ENCODE measurements at regions not wholly inside any gene's neighbourhood (a gene's known extent, or its start where the extent isn't known, plus 50 kb on each side); places are given as distances from the start of the nearest gene placed in this dataset.
"Not testable (repeated sequence)": the region's sequence is repeated elsewhere in the genome, so short reads cannot be mapped to it uniquely, and the experiment has no call there.

- TF ChIP-seq, protein P1, sequence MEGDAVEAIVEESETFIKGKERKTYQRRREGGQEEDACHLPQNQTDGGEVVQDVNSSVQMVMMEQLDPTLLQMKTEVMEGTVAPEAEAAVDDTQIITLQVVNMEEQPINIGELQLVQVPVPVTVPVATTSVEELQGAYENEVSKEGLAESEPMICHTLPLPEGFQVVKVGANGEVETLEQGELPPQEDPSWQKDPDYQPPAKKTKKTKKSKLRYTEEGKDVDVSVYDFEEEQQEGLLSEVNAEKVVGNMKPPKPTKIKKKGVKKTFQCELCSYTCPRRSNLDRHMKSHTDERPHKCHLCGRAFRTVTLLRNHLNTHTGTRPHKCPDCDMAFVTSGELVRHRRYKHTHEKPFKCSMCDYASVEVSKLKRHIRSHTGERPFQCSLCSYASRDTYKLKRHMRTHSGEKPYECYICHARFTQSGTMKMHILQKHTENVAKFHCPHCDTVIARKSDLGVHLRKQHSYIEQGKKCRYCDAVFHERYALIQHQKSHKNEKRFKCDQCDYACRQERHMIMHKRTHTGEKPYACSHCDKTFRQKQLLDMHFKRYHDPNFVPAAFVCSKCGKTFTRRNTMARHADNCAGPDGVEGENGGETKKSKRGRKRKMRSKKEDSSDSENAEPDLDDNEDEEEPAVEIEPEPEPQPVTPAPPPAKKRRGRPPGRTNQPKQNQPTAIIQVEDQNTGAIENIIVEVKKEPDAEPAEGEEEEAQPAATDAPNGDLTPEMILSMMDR (IDR thresholded peaks at IDR 0.05 in 2 of 3, conservative IDR thresholded peaks at IDR 0.05 in 1 of 3; ENCODE audit: borderline replicate concordance in 1 of 3, insufficient read depth in 1 of 3, low read depth in 2 of 3, low read length in 2 of 3), result 0 out of 6 replicates have a peak, but pooled peaks of 1 of the 3 experiments have one; percentile 22
- not testable (repeated sequence) for TF ChIP-seq POLR2A (IDR thresholded peaks at IDR 0.05; ENCODE audit: borderline replicate concordance, extremely low read depth, insufficient read depth, insufficient read length); ZFX (IDR thresholded peaks at IDR 0.05); CEBPB (IDR thresholded peaks at IDR 0.05; ENCODE audit: low read depth); EZH2 (IDR thresholded peaks at IDR 0.05)
- TF ChIP-seq, protein P2, sequence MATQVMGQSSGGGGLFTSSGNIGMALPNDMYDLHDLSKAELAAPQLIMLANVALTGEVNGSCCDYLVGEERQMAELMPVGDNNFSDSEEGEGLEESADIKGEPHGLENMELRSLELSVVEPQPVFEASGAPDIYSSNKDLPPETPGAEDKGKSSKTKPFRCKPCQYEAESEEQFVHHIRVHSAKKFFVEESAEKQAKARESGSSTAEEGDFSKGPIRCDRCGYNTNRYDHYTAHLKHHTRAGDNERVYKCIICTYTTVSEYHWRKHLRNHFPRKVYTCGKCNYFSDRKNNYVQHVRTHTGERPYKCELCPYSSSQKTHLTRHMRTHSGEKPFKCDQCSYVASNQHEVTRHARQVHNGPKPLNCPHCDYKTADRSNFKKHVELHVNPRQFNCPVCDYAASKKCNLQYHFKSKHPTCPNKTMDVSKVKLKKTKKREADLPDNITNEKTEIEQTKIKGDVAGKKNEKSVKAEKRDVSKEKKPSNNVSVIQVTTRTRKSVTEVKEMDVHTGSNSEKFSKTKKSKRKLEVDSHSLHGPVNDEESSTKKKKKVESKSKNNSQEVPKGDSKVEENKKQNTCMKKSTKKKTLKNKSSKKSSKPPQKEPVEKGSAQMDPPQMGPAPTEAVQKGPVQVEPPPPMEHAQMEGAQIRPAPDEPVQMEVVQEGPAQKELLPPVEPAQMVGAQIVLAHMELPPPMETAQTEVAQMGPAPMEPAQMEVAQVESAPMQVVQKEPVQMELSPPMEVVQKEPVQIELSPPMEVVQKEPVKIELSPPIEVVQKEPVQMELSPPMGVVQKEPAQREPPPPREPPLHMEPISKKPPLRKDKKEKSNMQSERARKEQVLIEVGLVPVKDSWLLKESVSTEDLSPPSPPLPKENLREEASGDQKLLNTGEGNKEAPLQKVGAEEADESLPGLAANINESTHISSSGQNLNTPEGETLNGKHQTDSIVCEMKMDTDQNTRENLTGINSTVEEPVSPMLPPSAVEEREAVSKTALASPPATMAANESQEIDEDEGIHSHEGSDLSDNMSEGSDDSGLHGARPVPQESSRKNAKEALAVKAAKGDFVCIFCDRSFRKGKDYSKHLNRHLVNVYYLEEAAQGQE (IDR thresholded peaks at IDR 0.05; ENCODE audit: low read depth), result not testable (repeated sequence)
Measured at GRCh38 chr7:76709703-76710102, 82.6 kb upstream of the POMZP3 start.

All from HCT116 (cell line).